Activated CD8-positive, alpha-beta memory T cell treated with anti-CD3 and anti-CD28 coated beads, Interleukin-2, amount 50 U/mL, for 1 hour (primary cell): ENCODE measurements at regions not wholly inside any gene's neighbourhood (a gene's known extent, or its start where the extent isn't known, plus 50 kb on each side); places are given as distances from the start of the nearest gene placed in this dataset.
"Not testable (repeated sequence)": the region's sequence is repeated elsewhere in the genome, so short reads cannot be mapped to it uniquely, and the experiment has no call there.

ENCODE experiments used
- DNase-seq: peaks from one replicate; pipeline ENCODE4 v3.0.0-alpha.2; 2020; ENCODE audit errors: extremely low read depth

- no peak for DNase-seq
These were observed 1367.2 kb upstream of the SLC39A10 start for GRCh38 chr2:194289712-194290346.

- DNase-seq, result not testable (repeated sequence)
These were observed 1380.4 kb upstream of the SLC39A10 start for GRCh38 chr2:194276667-194277066.

- no peak for DNase-seq
These were observed 1385.6 kb upstream of the SLC39A10 start for GRCh38 chr2:194271293-194271961.

- DNase-seq, result no peak
These were observed 1386.4 kb upstream of the SLC39A10 start for GRCh38 chr2:194270648-194271047.

DNA sequence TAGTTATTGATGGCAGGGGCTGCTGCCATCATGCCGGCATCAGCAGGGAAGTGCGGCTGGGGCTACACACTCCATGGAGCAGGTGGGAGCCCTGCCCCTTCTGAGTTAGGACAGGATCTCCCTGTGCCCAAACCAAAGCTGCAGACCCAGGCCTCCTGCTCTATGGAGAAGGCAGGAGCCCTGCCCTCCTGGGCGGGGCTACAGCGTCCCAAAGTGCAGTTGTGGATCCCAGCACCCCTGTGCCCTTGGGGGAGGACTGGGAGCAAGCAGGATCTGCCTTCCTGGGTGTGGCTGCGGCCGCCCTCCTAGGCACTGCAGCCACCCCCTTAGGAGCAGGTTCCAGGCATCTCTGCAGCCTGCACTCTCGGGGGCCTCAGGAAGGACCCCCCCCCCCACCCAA lies 1392.4 kb upstream of the SLC39A10 start:
- no peak for DNase-seq

- no peak for DNase-seq
These were observed 1396.8 kb upstream of the SLC39A10 start for GRCh38 chr2:194260185-194260584.

- no peak for DNase-seq
These were observed 1399.9 kb upstream of the SLC39A10 start for GRCh38 chr2:194257095-194257494.

DNA sequence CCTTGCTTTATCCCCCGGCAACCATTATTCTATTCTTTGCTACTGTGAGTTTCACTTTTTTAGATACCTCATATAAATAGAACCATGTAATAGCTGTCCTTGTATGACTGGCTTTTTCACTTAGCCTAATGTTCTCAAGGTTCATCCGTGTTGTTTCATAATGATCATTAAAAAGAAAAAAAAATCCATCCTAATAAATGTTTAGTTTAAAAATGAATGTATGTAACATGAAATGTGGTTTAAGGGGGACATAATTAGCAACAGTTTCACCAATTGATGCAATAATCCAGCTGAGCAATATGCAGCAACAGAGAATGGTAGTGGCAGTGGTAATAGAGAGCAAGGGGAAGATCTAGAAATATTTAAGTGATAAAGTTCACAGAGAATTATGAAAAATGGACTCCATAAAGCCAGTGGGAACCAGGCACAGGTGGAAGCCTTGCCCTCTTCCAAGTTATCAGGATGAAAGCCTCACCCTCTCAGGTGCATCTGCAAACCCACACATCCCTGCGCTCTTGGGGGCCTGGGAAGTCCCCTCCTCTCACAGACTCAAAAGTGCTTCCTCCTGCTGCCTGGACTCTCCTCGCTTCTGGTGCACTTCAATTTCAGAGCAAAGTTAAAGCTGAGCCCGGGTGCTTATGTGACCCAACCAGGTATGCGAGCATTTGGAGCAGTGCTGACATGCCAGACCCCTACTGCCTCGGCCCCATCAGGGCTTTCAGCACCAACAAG lies 1403.3 kb upstream of the SLC39A10 start:
- DNase-seq, result no peak

- no peak for DNase-seq
These were observed 1404.9 kb upstream of the SLC39A10 start for GRCh38 chr2:194252127-194252526.

- DNase-seq, result no peak
These were observed 1424.4 kb upstream of the SLC39A10 start for GRCh38 chr2:194232600-194232999.

- DNase-seq, result no peak
These were observed 1433.8 kb upstream of the SLC39A10 start for GRCh38 chr2:194223218-194223617.

GRCh38 chr2:194214192-194214591 lies 1442.8 kb upstream of the SLC39A10 start:
- no peak for DNase-seq

GRCh38 chr2:194205568-194206227 lies 1451.3 kb upstream of the SLC39A10 start:
- DNase-seq, result no peak

GRCh38 chr2:194203898-194204297 lies 1453.1 kb upstream of the SLC39A10 start:
- no peak for DNase-seq

GRCh38 chr2:194182888-194183287 lies 1474.1 kb upstream of the SLC39A10 start:
- no peak for DNase-seq

DNA sequence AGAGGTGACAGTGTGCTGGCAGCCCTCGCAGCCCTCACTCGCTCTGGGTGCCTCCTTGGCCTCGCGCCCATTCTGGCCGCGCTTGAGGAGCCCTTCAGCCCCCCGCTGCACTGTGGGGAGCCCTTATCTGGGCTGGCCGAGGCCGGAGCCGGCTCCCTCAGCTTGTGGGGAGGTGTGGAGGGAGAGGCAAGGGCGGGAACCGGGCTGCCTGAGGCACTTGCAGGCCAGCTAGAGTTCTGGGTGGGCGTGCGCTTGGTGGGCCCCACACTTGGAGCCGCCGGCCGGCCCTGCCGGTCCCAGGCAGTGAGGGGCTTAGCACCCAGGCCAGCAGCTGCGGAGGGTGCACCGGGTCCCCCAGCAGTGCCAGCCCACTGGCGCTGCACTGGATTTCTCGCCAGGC lies 1480.9 kb upstream of the SLC39A10 start:
- DNase-seq, result no peak

DNA sequence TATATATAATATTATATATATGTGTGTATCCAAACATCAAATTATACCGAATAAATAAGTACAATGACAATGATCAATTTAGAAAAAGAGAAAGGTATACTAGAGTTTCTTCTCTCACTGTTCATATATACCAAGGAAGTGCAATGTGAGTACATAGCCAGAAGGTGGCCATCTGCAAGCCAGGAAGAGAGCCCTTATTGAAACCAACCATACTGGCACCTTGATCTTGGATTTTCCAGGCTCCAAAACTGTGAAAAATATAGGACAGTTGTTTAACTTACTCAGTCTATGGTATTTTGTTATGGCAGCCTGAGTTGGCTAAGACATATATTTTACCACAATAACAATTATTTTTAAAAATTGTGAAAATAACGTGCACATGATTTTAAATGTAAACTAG lies 1490.2 kb upstream of the SLC39A10 start:
- no peak for DNase-seq

DNA sequence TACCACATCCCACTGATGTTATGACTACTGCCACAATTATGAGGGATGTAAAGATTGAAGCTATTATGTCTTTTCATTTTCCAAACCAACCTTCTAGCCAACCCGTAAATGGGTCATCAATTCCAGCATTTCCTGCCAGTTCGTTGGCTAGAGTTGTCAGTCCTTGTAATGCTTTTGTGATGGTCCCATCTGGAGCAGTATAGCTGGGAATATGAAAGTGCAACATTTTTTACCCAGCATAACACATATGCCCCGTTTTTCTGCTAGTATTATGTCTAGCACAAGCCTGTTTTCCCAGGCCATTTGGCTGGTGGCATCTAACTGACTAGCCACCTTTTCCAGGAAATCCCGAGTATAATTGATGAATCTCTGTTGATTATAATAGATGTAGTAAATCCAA lies 1501.6 kb upstream of the SLC39A10 start:
- no peak for DNase-seq

GRCh38 chr2:194151231-194151630 lies 1505.8 kb upstream of the SLC39A10 start:
- DNase-seq, result no peak

- no peak for DNase-seq
These were observed 1521.6 kb upstream of the SLC39A10 start for GRCh38 chr2:194135463-194135862.

DNA sequence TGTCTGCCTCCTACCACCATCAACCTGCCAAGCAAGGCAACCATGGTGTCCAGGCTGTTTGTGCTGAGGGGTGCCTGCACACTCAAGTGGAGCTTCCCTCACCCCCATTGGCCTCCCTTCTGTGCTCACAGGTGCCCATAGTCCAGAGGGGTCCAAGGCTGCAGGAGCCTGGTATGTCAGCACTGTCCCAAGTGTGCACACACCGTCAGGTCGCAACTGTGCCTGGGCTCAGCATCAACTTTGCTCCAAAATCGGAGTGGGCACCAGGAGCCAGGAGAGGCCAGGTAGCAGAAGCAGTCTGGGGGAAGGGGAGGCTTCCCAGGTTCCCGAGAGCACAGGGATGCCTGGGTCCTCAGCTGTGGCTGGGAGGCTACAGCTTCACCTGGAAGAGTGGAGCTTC lies 1528.2 kb upstream of the SLC39A10 start:
- DNase-seq, result no peak

DNA sequence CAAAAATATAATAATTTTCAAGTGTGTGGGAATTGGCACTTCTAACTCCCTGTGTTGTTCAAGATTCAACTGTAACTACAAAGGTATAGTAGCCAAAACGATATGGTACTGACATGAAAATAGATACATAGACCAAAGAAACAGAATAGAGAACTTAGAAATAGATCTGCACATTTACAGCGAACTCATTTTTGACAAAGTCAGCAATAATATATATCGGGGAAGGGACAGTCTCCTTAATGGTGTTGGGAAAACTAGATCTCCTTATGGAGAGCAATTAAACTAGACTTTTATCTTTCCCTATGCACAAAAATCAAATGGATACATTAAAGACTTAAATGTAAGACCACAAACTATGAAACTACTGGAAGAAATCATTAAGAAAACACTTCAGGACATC lies 1530.6 kb upstream of the SLC39A10 start:
- no peak for DNase-seq

DNA sequence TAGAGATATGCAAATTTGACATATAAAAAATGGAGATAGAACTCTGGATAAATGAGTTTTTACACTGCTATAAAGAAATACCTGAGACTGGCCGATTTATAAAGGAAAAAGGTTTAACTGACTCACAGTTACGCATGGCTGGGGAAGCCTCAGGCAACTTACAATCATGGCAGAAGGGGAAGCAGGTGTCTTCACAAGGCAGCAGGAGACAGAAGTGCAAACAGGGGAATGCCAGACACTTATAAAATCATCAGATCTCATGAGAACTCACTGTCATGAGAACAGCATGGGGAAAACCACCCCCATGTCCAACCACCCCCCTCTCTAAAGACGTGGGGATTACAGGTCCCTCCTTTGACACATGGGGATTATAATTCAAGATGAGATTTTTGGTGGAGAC lies 1540.2 kb upstream of the SLC39A10 start:
- no peak for DNase-seq
